ENCODE measurements at regions not wholly inside any gene's neighbourhood (a gene's known extent, or its start where the extent isn't known, plus 50 kb on each side); places are given as distances from the start of the nearest gene placed in this dataset.

GRCh38 chr13:112220925-112221324 is 154.0 kb downstream of the SOX1 start:
- TF ChIP-seq CTCF (IDR thresholded peaks at IDR 0.05) (no peak), POLR2A (IDR thresholded peaks at IDR 0.05) (no peak)

All from thyroid gland (tissue), 4 donors.